NCI-H2081 (cell line): ENCODE measurements at regions not wholly inside any gene's neighbourhood (a gene's known extent, or its start where the extent isn't known, plus 50 kb on each side); places are given as distances from the start of the nearest gene placed in this dataset.

Source experiments
- DNase-seq, 2 experiments: peaks; one replicate each; lab custom pipeline; 2025; lab: John Stamatoyannopoulos, UW

GRCh38 chr18:46294318-46294717 is 190.1 kb downstream of the HAUS1 start:
- no peak for DNase-seq

GRCh38 chr18:46294751-46295150 is 190.6 kb downstream of the HAUS1 start:
- no peak for DNase-seq

- DNase-seq: no peak
These were observed 191.2 kb downstream of the HAUS1 start for GRCh38 chr18:46295416-46295815.

GRCh38 chr18:46296656-46297055 is 192.5 kb downstream of the HAUS1 start:
- DNase-seq: no peak

- DNase-seq: no peak
These were observed 192.9 kb downstream of the HAUS1 start for GRCh38 chr18:46297124-46297523.

GRCh38 chr18:46297621-46298020 is 193.4 kb downstream of the HAUS1 start:
- DNase-seq: no peak

GRCh38 chr18:46298511-46298910 is 194.3 kb downstream of the HAUS1 start:
- DNase-seq: no peak

GRCh38 chr18:46299465-46300008 is 195.4 kb downstream of the HAUS1 start:
- DNase-seq: no peak

GRCh38 chr18:46301081-46301480 is 196.9 kb downstream of the HAUS1 start:
- DNase-seq: no peak

GRCh38 chr18:46301571-46301970 is 197.4 kb downstream of the HAUS1 start:
- DNase-seq: no peak

GRCh38 chr18:46302528-46303485 is 198.6 kb downstream of the HAUS1 start:
- DNase-seq: no peak

- no peak for DNase-seq
These were observed 206.1 kb downstream of the HAUS1 start for GRCh38 chr18:46310258-46310657.

GRCh38 chr18:46310675-46311345 is 206.6 kb downstream of the HAUS1 start:
- no peak for DNase-seq

- no peak for DNase-seq
These were observed 207.3 kb downstream of the HAUS1 start for GRCh38 chr18:46311491-46311890.

- DNase-seq: no peak
These were observed 208.0 kb downstream of the HAUS1 start for GRCh38 chr18:46312221-46312620.

- DNase-seq: no peak
These were observed 209.3 kb downstream of the HAUS1 start for GRCh38 chr18:46313521-46313920.

- no peak for DNase-seq
These were observed 209.8 kb downstream of the HAUS1 start for GRCh38 chr18:46314011-46314410.

GRCh38 chr18:46315161-46315560 is 211.0 kb downstream of the HAUS1 start:
- no peak for DNase-seq

- no peak for DNase-seq
These were observed 214.2 kb downstream of the HAUS1 start for GRCh38 chr18:46318356-46318755.

- DNase-seq: no peak
These were observed 215.6 kb downstream of the HAUS1 start for GRCh38 chr18:46319783-46320182.

GRCh38 chr18:46320297-46320696 is 216.1 kb downstream of the HAUS1 start:
- DNase-seq: no peak

GRCh38 chr18:46320928-46321711 is 216.9 kb downstream of the HAUS1 start:
- no peak for DNase-seq
